Thymus (tissue), 11 donors: ENCODE measurements at regions not wholly inside any gene's neighbourhood (a gene's known extent, or its start where the extent isn't known, plus 50 kb on each side); places are given as distances from the start of the nearest gene placed in this dataset.

Experiments
- DNase-seq, 9 donors: peaks; one replicate each; pipeline ENCODE4 v3.0.0-alpha.2; 2013; ENCODE audit warnings: low spot score in 9 of 9, low read depth in 6 of 9, missing footprints in 1 of 9
- H3K27ac ChIP-seq, 2 donors: one replicate each; pipeline ENCODE4 v1.5.1; 2013; ENCODE audit warnings: control low read depth in 1 of 2, low read depth in 1 of 2, low read length in 1 of 2, mild to moderate bottlenecking in 1 of 2, moderate library complexity in 1 of 2
- H3K27me3 ChIP-seq, 2 donors: one replicate each; pipeline ENCODE4 v1.5.1; 2013; ENCODE audit warnings: low read length in 1 of 2; ENCODE audit not compliant: control insufficient read depth in 2 of 2, insufficient read depth in 1 of 2
- H3K36me3 ChIP-seq, 2 donors: one replicate each; pipeline ENCODE4 v1.5.1; 2013; ENCODE audit warnings: low read length in 1 of 2, mild to moderate bottlenecking in 1 of 2, moderate library complexity in 1 of 2; ENCODE audit not compliant: control insufficient read depth in 2 of 2, insufficient read depth in 2 of 2
- H3K4me1 ChIP-seq, 2 donors: one replicate each; pipeline ENCODE4 v1.5.1; 2013; ENCODE audit warnings: low read length in 2 of 2; ENCODE audit not compliant: control insufficient read depth in 2 of 2, insufficient read depth in 2 of 2
- H3K4me3 ChIP-seq, 2 donors: one replicate each; pipeline ENCODE4 v1.5.1; 2013; ENCODE audit warnings: low read length in 2 of 2, control low read depth in 1 of 2, mild to moderate bottlenecking in 1 of 2
- H3K9me3 ChIP-seq, 2 donors: one replicate each; pipeline ENCODE4 v1.5.1; 2013; ENCODE audit warnings: low read length in 1 of 2, mild to moderate bottlenecking in 1 of 2; ENCODE audit not compliant: control insufficient read depth in 2 of 2, insufficient read depth in 1 of 2
- WGBS: extraction: QIAGEN DNeasy Blood & Tissue Kit; methylation state at CpG from one replicate; pipeline ENCODE4 v1.1.7; 2013; 5-methylcytosine and 5-hydroxymethylcytosine counted together
- donor health status: healthy.

DNA sequence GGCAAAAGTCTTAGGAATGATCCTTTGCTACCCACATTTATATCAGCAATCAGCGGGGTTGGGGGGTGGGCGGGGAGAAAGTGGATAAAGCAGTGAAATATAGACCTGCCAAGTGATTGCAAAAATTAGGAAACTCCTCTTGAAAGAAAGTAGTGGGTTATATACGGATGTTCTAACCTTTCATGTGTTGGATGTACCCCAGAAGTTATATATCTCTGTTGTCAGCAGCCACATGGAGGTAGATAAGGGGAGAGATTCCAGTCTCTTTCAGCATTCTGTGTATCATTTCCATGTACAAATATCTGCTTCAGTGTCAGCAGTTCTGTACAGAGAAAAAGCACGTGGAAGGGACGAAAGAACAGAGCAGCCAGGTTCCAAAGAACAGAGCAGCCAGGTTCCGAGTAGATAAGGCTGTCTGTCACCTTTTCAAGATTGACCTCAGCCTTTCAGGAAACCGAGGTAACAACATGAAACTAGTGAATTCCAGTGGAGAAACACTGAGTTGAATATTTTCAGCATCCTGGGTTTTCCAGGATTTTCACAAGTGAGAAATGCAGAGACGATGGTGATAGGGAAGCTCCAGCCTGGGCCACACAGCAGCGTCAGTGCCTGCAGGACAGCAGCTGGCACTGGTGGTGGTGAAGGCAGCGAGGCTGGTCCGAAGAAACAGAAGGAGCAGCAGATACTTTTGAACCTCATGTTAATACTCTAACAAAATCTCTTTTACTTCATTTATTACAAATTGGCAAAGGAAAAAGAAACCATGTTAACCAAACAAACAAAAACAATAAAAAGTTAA lies 212.3 kb downstream of the C7orf25 start:
- H3K27ac ChIP-seq, result no peak overlapping the region
- no peaks in the 10 kb centered on the region for H3K36me3 ChIP-seq
- no peaks in the 10 kb centered on the region for H3K27me3 ChIP-seq
- H3K4me1 ChIP-seq, result no peaks in the 10 kb centered on the region
- WGBS, result 85% methylated on average over 11 of the region's 11 CpGs
- DNase-seq, result no peak
- H3K9me3 ChIP-seq, result no peaks in the 10 kb centered on the region
- H3K4me3 ChIP-seq, result no peak overlapping the region

DNA sequence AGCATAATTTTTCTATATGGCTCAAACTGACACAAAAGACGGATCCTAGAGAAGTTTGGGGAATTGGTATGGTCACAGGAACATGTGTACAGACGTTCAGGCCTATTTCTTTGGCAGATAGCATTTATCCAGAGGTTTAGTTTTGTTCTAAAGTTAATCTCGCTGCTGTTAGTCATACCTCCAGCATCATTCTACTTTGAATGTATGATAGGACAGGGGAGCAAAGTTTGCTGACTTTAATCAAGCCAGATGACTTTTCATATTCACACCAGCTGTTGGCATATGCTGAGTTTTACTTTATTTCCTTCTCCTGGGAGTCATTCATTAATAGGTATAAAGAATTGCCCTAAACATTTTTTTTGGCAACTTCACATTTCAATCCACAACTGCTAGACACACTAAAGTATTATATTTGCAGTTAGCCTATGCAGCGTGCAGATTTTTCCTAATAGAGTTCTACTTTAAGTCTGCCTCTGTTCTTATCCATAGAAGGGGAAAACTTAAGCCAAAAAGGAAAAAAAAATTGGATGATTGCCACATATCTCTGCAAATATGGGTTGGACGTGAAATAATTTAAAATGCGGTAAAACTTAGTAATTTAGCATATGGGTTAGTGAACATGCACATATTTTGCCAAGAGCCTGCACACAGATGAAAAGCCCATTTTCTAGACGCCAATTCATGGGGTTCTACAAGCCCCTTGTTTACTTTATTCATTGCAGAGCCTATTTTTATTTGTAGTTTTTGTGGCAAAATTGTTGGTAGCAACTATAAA lies 213.1 kb downstream of the C7orf25 start:
- H3K4me1 ChIP-seq, result no peaks in the 10 kb centered on the region
- DNase-seq, result no peak
- no peaks in the 10 kb centered on the region for H3K36me3 ChIP-seq
- 90% methylated on average over 7 of the region's 7 CpGs for WGBS
- H3K27me3 ChIP-seq, result no peaks in the 10 kb centered on the region
- H3K9me3 ChIP-seq, result no peaks in the 10 kb centered on the region
- H3K27ac ChIP-seq, result no peak overlapping the region
- H3K4me3 ChIP-seq, result no peak overlapping the region

DNA sequence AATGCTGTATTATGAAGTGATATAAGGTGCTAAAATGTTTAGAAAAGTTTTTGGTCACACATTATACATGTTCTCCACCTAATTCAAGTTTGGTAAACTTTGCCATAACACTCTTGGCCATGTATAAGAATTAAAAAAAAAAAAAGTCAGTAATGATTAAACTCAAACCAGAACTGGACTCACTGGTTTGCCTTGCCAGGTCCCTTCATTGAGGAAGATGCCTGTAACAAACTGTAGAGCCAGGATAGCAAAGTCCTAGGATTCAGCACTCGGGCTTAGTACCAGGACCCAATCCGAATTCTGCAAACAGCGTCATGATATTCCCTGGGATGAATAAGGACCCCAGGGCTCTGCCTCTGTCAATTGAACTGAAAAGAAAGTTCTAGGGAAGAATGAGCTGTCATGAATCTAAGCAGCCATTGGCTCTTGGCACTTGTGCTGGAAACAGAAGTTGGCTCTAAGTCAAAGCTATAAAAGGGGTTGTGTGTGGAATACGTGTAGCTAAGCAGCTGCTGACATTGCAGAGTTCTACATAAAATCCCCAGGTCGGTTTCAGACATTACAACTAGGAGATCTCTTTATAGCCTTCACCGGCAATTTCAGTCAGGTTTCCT lies 216.9 kb downstream of the C7orf25 start:
- WGBS, result 87% methylated on average over 6 of the region's 6 CpGs
- H3K27me3 ChIP-seq, result no peaks in the 10 kb centered on the region
- H3K4me3 ChIP-seq, result no peak overlapping the region
- no peak for DNase-seq
- no peaks in the 10 kb centered on the region for H3K9me3 ChIP-seq
- no peaks in the 10 kb centered on the region for H3K36me3 ChIP-seq
- H3K4me1 ChIP-seq, result no peaks in the 10 kb centered on the region
- H3K27ac ChIP-seq, result no peak overlapping the region

DNA sequence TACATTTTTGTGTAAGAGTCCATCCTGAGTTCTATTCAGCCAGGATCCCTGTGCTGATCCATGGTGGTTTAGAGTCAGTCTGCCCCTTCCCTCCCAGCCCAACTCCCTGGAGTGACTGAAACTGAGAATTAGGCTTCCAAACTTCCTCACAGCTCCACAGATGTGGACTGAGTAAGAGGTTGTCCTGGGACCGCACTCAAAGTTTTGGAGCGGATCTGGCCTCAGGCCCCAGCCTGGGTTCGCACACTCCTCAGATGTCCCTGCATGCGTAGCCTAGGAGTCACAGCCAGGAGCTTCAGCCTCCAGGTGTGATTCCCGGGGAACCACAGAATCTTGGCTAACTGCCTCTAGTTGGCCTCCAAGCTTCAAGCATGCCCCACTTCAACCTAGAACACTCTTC lies 218.1 kb downstream of the C7orf25 start:
- H3K36me3 ChIP-seq, result no peaks in the 10 kb centered on the region
- H3K9me3 ChIP-seq, result no peaks in the 10 kb centered on the region
- DNase-seq, result no peak
- H3K27ac ChIP-seq, result no peak overlapping the region
- H3K27me3 ChIP-seq, result no peaks in the 10 kb centered on the region
- whole genome bisulfite sequencing, result 95% methylated on average over 5 of the region's 5 CpGs
- H3K4me1 ChIP-seq, result no peaks in the 10 kb centered on the region
- H3K4me3 ChIP-seq, result no peak overlapping the region

DNA sequence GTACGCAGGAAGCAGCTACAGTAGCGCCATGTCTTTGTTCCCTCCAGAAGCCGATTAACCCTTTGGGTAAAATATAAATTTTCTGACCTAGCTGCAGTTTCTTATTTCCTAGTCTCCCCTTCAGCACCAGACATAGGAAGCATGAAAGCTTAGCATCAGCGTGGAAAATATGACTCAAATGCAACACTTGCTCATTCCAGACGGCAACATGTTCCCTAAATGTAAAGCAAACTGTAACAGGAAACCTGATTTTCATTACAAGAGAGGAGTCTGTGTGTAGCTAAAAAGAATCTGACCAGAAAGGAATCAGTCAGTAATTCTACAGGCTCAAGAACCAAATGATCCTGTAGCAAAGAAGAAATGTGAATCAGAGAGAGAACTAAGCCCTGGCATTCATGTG lies 219.2 kb downstream of the C7orf25 start:
- Histone ChIP-seq H3K4me1 (no peaks in the 10 kb centered on the region), H3K27me3 (no peaks in the 10 kb centered on the region), H3K27ac (peak overlapping the region in 1 of 2 donors; percentile 46), H3K4me3 (no peak overlapping the region), H3K36me3 (no peaks in the 10 kb centered on the region), H3K9me3 (no peaks in the 10 kb centered on the region)
- no peak for DNase-seq
- WGBS, result 91% methylated on average over 5 of the region's 5 CpGs

DNA sequence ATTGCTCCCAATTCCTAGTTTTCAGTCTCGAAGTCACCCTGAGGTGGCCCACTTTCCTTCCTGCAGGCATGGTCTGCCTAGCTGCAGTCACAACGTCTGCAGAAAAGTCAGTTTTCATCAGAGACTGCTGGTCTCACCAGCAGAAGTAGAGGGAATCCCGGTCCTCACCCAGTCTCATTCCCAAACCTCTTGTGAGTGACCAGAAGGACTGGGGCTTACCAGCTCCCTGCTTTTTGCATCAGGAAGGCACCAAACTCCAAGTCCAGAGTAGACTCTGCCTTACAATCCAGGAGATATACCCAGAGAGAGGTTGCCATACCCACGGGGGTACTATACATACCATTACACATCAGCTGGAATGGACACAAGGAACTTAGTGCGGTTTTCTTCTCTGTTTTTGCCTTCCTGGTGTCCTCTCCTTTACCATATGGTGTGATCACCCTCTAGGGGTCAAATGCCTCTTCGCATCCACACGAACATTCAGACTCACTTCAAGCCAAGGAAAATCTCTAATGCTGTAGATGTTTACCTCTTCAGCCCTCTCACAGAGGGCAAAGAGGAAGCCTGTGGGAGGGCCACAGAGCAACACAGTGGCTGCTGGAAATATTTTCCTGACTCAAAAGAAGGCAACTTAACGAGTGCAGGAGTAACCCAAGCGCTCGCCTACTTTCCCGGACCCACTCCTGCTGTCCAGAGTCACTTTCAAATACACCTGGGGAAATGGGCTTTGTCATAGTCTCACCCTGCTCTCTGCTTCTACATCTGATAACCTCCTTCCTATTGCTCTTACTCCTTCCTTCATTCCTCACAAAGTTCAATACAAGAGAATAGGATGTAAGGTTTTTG lies 220.9 kb downstream of the C7orf25 start:
- Histone ChIP-seq H3K27me3 (no peaks in the 10 kb centered on the region), H3K9me3 (no peaks in the 10 kb centered on the region), H3K27ac (no peak overlapping the region), H3K4me1 (no peaks in the 10 kb centered on the region), H3K4me3 (no peak overlapping the region), H3K36me3 (no peaks in the 10 kb centered on the region)
- 64% methylated on average over 11 of the region's 11 CpGs for WGBS
- peak in 2 of 9 donors; percentile 6 to 12 for DNase-seq

DNA sequence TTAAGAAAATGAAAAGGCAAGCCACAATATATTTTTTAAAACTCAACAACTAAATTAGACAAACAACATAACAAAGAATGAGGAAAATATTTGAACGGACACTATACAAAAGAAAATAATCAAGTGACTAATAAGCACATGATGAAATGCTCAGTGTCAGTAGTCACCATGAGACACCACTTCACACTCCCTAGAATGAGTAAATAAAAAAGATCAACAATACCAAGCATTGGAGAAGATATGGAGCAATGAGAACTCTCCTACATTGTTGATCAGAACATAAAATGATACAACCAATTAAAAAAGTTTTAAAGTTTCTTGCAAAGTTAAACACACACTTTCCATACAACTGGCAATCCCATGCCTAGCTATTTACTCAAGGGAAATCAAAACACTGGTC lies 222.2 kb downstream of the C7orf25 start:
- Histone ChIP-seq H3K9me3 (no peaks in the 10 kb centered on the region), H3K4me3 (no peak overlapping the region), H3K4me1 (no peaks in the 10 kb centered on the region), H3K36me3 (no peaks in the 10 kb centered on the region), H3K27me3 (no peaks in the 10 kb centered on the region), H3K27ac (no peak overlapping the region)
- 95% methylated on average over 1 of the region's 1 CpG for WGBS
- no peak for DNase-seq

DNA sequence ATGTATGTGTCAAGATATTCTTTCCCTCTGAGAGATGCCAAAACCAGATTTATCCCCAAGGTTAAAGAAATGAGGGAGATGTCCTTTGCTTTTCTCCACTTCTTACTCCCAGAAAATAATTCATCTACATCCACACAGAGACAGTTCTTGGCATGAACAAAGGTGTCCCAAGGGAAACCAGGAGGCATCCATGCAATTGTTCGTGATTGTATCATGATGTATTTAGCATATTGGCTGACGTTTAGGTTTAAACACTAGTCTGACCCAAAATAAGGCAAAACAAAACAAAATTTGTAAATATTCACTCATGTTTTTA lies 223.9 kb downstream of the C7orf25 start:
- Histone ChIP-seq H3K36me3 (no peaks in the 10 kb centered on the region), H3K4me1 (no peaks in the 10 kb centered on the region), H3K9me3 (no peaks in the 10 kb centered on the region), H3K27ac (no peak overlapping the region), H3K27me3 (no peaks in the 10 kb centered on the region), H3K4me3 (no peak overlapping the region)
- WGBS, result 94% methylated on average over 2 of the region's 2 CpGs
- DNase-seq, result no peak
